HG03565 (cell line): ENCODE measurements at regions not wholly inside any gene's neighbourhood (a gene's known extent, or its start where the extent isn't known, plus 50 kb on each side); places are given as distances from the start of the nearest gene placed in this dataset.
"Not testable (repeated sequence)": the region's sequence is repeated elsewhere in the genome, so short reads cannot be mapped to it uniquely, and the experiment has no call there.

Experiments used
- ATAC-seq: cut with Tn5 transposase; IDR thresholded peaks from one replicate; pipeline ENCODE4 v1.9.1; 2021; ENCODE audit warnings: mild to moderate bottlenecking, moderate library complexity; ENCODE audit not compliant: unreplicated experiment

GRCh38 chr3:118801899-118802298 is 232.7 kb downstream of the IGSF11 start:
- ATAC-seq, result no peak

- ATAC-seq, result no peak
Observed at GRCh38 chr3:118802325-118803095, 232.1 kb downstream of the IGSF11 start.

DNA sequence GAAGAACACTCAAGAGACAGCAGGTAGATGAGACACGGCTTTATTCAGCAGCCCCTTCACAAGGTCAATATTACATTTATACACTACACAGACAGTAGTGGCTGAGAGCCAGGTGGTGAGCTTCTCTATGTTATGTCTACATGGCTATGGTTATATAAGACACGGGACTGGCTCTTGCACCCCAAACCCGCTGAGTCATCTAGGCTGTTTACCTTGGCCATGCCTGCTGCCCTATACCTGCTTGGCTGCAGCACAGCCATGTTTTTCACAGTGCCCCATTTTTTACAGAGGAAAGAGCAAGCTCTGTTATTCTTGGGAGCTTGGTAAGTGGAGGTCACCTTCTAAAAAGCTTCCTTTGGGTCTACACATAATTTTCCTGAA is 231.6 kb downstream of the IGSF11 start:
- ATAC-seq, result no peak

DNA sequence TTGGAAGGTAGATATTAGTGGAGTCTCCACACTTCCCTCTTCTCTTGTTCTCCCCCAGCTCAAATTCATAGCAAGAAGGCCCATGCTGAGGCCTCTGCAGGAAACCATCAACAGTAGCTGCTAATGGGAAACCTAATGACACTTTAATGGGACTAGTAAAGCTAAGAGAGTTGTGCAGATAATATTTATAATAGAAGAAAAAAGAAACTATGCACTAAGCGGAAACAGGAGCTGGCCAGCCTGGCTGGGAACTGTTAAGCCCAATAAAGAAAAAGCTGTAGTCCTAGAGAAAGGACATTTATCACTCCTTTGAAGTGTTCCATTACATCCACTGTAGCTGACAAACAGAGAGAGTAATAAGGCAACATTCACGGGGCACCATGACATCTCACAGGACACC is 229.6 kb downstream of the IGSF11 start:
- no peak for ATAC-seq

- ATAC-seq, result no peak
Observed at GRCh38 chr3:118806423-118806822, 228.2 kb downstream of the IGSF11 start.

DNA sequence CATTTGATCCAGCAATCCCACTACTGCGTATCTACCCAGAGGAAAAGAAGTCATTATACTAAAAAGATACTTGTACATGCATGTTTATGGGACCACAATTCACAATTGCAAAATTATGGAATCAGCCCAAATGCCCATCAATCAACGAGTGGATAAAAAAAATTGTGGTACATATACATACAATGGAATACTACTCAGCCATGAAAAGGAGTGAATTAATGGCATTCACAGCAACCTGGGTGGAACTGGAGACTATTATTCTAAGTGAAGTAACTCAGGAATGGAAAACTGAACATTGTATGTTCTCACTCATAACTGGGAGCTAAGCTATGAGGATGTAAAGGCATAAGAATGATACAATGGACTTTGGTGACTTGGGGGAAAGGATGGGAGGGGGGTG is 227.3 kb downstream of the IGSF11 start:
- ATAC-seq, result not testable (repeated sequence)

- ATAC-seq, result no peak
Observed at GRCh38 chr3:118808723-118809122, 225.9 kb downstream of the IGSF11 start.

DNA sequence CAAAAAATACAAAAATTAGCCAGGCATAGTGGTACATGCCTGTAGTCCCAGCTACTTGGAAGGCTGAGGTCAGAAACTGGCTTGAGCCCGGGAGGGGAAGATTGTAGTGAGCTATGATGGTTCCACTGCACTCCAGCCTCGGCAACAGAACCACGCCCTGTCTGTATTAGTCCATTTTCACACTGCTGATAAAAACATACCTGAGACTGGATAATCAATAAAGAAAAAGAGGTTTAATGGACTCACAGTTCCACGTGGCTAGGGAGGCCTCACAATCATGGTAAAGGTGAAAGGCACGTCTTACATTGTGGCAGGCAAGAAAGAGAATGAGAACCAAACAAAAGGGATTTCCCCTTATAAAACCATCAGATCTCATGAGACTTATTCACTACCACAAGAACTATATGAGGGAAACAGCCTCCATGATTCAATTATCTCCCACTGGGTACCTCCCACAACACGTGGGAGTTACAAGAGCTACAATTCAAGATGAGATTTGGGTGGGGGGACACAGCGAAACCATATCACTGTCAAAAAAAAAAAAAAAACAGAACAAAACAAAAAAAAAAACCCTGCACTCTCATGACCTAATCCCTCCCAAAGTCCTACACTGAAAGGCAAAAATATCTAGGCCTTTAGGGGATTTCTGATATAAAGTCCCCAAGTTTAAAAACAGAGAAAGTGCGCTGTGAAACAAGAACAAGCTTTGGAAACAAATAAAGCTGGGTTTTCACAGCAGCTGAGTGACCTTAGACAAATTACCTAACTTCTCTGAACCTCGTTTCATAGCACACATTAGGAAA is 224.7 kb downstream of the IGSF11 start:
- ATAC-seq, result peak; percentile 39

DNA sequence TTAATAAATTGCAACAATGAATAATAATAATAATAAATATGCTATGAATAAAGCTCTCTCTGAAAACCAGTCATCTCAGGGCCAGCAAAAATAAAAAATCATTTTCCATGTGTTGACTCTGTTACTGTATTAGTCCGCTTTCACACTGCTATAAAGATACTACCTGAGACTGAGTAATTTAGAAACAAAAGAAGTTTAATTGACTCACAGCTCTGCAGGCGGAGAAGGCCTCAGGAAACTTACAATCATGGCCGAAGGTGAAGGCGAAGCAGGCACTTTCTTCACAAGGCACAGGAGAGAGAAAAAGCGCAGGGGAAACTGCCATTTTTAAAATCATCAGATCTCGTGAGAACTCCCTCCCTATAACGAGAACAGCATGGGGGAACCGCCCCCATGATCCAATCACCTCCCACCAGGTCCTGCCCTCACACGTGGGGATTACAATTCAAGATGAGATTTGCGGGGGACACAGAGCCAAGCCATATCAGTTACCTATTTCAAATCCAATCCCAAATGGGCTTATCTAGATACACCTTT is 224.1 kb downstream of the IGSF11 start:
- ATAC-seq, result peak; percentile 8

DNA sequence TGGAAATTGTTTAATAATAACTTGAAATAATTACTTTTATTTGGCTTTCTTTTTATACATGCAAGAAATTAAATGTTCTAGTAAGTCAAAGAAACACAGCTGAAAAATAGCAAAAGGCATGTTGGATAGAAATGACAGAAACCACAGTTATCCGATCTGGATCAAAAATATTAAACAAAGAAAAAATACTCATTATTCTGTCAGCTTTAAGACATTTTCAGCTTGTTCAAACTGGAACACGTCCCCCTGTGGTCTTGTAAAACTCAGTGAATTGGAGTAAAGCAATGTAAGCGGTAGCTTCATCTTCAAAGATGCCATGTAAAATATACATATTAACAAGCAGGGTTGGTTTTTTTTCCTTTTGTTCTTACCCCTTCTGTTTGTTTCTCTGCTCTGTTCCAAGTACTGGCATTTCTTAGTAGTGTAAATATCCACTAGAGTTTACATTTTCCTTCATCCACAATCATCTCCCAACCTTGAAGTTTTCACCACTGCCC is 223.4 kb downstream of the IGSF11 start:
- ATAC-seq, result no peak

DNA sequence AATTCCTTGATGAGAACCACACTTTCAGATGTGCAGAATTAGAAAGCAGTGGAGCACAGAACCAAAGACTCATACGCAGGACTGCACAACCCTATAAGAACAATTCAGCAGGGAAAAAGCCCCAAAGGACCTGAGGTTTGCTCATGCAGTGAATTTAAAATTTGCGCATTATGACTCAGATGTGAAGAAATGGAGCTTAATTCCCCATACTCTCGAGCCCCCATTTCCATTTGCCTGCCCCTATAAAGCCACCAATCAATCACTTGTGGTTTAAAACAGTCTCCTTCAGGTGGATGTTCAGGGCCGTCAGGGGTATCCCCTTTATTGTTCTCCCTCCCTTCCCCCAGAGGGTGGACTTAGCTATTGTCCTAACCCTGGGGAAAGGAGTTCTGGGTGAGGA is 221.2 kb downstream of the IGSF11 start:
- ATAC-seq, result no peak

DNA sequence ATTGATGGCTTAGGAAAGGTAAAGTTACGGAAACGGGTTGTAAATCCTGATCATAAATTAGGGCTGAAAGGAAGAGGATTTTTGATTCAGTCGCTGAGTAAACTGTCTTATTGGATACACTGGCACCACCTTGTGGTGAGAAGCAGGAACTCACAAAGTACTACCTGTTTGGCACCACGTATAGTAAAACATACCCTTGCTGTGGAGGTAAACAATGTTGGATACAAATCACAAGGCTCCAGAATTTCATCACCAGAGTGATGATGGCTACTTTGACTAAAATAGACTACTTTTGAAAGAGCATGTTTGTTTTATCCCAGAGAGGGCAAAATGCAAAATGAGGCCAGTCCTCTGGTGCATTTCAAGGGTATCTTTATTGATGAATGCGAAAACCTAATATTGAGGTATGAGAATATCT is 216.9 kb downstream of the IGSF11 start:
- ATAC-seq, result peak; percentile 79

DNA sequence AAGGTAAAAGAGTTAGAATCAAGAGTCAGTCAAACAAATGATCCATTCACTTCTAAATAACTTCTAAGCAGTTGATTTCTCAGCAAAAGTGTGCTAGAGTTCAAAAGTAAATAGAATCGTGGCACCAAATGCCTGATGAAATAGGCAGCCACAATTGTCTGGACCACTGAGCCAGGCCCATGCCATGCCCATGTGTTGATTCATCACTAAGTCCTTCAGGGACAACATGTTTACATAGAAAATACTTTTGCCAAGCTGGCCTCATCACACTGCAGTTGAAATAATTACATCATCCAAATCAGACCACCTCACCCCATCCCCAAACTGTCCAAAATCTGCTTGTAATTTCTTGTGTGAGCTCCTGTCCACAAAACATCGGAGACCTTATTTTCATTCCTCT is 216.3 kb downstream of the IGSF11 start:
- no peak for ATAC-seq

- ATAC-seq, result no peak
Observed at GRCh38 chr3:118823626-118824025, 211.0 kb downstream of the IGSF11 start.

DNA sequence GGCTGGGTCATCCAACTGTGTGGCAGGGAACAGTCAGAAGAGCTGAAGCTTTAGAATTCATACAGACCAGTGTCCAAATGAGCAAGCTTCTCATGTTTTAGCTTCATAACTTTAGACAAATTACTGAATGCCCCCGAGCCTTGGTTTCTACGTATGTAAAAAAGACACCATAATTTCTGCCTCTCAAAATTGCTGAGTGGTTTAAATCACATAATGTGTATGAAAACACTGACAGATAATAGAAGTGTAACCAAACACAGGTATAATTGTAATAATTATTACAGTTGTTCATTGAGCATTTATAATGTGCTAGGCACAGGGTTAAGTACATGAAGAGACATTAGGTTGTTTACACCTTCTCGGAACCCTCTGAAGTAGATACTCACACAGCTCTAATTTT is 207.2 kb downstream of the IGSF11 start:
- ATAC-seq, result no peak

DNA sequence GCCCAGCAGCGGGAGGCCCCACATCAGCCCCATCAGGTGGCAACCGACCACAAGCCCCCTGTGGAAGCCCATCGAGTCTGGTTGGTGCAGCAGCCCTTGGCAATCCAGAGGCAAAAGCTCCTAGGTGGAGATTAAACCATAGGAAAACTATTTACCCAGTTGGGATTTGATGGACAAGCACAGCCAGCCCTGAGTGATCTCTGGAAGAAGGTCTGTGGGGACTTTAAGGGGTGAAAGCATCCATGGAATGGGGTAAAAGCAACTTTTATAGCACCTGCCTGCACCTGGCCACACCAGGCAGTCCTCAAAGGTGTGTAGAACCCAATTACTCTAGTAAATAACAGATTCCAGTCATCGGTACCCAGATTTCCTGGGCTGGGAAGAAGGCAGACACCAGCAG is 206.3 kb downstream of the IGSF11 start:
- ATAC-seq, result no peak

DNA sequence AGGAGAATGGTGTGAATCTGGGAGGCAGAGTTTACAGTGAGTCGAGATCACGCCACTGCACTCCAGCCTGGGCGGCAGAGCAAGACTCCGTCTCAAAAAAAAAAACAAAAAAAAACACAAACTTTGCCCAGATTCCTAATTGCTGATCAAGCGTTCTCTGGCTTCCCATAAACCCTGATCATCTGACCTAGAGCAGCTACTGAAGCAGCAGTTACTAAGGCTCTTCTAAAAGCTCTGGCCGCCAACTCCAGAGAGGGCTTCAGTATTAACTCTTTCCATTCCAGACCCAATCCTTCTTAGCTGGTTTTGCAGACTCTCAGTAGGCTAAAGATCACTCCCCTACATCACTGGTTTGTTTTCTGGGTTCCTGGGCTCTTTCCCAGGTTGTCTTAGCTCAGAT is 201.6 kb downstream of the IGSF11 start:
- ATAC-seq, result no peak

GRCh38 chr3:118838871-118839270 is 195.8 kb downstream of the IGSF11 start:
- ATAC-seq, result no peak

DNA sequence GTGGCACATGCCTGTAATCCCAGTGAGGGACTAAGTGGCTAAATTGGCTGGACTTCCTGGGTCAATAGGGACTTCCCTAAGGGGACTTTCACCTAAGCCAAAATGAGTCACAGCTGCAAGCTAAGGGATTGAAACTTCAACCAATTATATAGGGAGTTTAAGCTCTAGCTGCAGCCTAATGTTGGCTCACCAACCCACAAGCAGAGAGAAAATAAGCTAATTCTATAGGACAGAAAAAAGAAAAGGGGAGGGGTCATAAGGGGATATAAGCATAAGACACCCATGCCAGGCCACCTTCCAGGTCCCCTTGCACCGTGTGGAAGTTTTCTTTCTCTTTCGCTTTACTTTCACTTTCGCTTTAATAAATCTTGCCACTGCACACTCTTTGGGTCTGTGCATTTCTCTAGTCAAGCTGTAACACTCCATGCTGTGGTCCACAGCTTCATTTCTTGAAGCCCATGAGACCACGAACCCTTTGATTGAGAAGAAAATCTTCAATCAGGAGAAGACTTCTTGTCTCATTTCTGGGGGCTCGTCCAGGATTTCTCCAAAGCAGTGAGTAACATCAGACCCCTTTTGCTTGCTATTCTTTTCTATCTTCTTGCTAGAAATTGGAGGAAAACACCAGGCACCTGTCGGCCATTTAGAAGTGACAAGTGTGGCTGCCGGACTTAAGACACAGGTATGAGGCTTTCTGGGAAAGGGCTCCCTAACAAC is 192.3 kb downstream of the IGSF11 start:
- no peak for ATAC-seq

GRCh38 chr3:118846176-118846575 is 188.5 kb downstream of the IGSF11 start:
- ATAC-seq, result no peak
